Right atrium auricular region (tissue), 2 donors: ENCODE measurements at regions not wholly inside any gene's neighbourhood (a gene's known extent, or its start where the extent isn't known, plus 50 kb on each side); places are given as distances from the start of the nearest gene placed in this dataset.

Source experiments
- DNase-seq: peaks from one replicate; pipeline ENCODE4 v3.0.0-alpha.2; 2019; ENCODE audit warnings: low spot score
- H3K27ac ChIP-seq, 2 donors: fragments of 200-600 bp; sonication (generic); 1 replicate in 1 of 2; 2 replicates in 1 of 2; pipeline ENCODE4 v1.5.1; 2016 to 2019
- H3K27me3 ChIP-seq, 2 donors: fragments of 200-600 bp; sonication (generic); one replicate each; pipeline versions ENCODE4 v1.5.1 to v1.6.0; 2017 to 2019
- H3K36me3 ChIP-seq: fragments of 200-600 bp; sonication (generic); one replicate; pipeline ENCODE4 v1.5.1; 2016
- H3K4me1 ChIP-seq, 2 donors: fragments of 200-600 bp; sonication (generic); one replicate each; pipeline versions ENCODE4 v1.5.1 to v1.6.0; 2017 to 2019
- H3K4me3 ChIP-seq, 2 donors: fragments of 200-600 bp; sonication (generic); 1 replicate in 1 of 2; 2 replicates in 1 of 2; pipeline ENCODE4 v1.5.1; 2017 to 2019; ENCODE audit warnings: mild to moderate bottlenecking in 1 of 2, moderate library complexity in 1 of 2
- H3K9me3 ChIP-seq, 2 donors: fragments of 200-600 bp; sonication (generic); one replicate each; pipeline ENCODE4 v1.5.1; 2019
- TF ChIP-seq, protein P1 (sequence below), 2 donors: fragments of 200-600 bp; sonication (generic); IDR thresholded peaks; one replicate each; pipeline ENCODE4 v1.5.1; 2019; ENCODE audit warnings: antibody characterized with exemption in 2 of 2

DNA sequence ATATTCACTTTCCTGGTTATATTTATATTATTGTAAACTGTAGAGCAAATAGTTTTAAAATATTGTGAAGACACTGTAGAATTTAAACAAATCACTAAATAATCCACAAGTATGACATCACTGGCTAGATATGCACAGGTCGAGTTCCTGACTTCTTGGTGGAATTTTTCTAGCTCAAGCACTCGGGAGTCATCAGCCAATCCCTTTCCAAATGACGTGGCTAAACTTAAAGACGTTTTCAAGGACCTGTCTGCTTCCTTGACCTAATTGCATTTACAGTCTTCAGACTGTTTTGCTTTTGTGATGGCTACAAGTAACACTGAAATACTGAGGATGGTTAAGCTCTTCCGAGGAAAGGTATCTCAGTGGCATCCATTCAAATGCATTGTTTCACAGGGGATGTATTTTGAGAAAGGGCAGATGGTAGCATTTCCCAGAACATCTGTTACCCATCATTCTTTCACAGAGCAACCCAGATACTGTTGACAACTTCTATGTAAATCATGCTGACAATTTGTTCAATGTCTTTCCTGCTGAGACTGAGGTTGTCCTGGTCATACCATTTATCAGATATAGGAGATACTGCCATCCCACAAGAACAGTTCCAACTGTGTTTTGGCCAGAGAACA lies 262.8 kb downstream of the CDH10 start:
- TF ChIP-seq, protein P1, sequence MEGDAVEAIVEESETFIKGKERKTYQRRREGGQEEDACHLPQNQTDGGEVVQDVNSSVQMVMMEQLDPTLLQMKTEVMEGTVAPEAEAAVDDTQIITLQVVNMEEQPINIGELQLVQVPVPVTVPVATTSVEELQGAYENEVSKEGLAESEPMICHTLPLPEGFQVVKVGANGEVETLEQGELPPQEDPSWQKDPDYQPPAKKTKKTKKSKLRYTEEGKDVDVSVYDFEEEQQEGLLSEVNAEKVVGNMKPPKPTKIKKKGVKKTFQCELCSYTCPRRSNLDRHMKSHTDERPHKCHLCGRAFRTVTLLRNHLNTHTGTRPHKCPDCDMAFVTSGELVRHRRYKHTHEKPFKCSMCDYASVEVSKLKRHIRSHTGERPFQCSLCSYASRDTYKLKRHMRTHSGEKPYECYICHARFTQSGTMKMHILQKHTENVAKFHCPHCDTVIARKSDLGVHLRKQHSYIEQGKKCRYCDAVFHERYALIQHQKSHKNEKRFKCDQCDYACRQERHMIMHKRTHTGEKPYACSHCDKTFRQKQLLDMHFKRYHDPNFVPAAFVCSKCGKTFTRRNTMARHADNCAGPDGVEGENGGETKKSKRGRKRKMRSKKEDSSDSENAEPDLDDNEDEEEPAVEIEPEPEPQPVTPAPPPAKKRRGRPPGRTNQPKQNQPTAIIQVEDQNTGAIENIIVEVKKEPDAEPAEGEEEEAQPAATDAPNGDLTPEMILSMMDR (IDR thresholded peaks at IDR 0.05) = no peak
- Histone ChIP-seq H3K27me3 (no peaks in the 10 kb centered on the region), H3K4me1 (no peaks in the 10 kb centered on the region), H3K9me3 (peaks cover 0 to 3% of the 10 kb centered on the region in 2 donors), H3K27ac (no peak overlapping the region), H3K36me3 (no peaks in the 10 kb centered on the region), H3K4me3 (no peak overlapping the region)
- DNase-seq = no peak

DNA sequence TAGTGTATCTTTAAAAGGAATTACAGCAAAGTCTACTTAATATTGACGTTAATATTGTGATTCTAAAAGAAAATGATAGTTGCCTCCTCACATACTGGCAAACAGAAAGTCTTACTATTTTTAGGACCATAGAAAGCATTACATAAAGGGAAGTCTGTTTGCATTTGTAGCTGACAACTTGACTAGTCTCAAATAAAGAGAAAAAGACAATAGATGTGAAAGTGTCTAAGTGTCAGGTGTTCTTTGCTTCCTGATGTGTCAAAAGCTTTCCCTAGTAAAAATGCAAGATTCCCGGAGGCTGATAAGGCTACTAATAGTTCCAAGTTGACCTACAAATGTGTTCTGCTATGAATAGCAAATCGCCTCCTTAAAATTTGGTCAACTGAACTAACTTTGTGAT lies 259.7 kb downstream of the CDH10 start:
- Histone ChIP-seq H3K36me3 (no peaks in the 10 kb centered on the region), H3K27me3 (no peaks in the 10 kb centered on the region), H3K27ac (no peak overlapping the region), H3K9me3 (peaks cover 0 to 15% of the 10 kb centered on the region in 2 donors), H3K4me3 (no peak overlapping the region), H3K4me1 (no peaks in the 10 kb centered on the region)
- DNase-seq = no peak
- TF ChIP-seq, protein P1 (IDR thresholded peaks at IDR 0.05) = no peak

DNA sequence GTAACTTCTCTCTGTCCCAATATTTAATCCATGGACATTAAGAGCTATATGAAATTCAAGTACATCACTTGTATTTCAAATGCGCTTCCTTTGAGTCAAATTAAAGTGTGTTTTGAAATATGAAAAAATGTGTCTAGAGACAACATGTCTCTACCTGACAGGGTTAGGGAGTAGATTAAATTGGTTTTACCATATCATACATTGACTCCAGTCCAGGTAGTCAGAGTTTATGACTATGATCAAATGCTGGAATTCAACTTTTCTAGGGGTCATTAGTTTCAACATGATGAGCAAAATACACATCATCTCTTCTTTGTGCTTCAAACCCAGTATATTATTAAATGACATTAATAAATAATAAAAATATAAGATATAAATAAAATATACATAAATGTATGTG lies 259.2 kb downstream of the CDH10 start:
- TF ChIP-seq, protein P1 (IDR thresholded peaks at IDR 0.05) = no peak
- no peak overlapping the region for H3K4me3 ChIP-seq

DNA sequence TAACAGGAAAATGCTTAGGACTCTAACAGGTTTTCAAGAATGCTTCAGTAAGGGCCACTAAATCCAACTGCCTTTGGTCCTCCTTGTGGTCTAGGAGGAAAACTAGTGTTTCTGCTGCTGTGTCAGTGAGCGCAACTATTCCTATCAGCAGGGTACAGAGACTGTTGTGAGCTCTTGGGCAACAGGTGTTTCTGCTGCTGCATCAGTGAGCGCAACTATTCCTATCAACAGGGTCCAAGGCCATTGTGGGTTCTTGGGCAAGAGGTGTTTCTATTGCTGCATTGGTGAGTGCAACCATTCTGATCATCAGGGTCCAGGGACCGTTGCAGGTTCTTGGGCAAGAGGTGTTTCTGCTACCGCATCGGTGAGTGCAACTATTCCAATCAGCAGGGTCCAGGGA lies 256.3 kb downstream of the CDH10 start:
- no peaks in the 10 kb centered on the region for H3K4me1 ChIP-seq
- H3K9me3 ChIP-seq = peaks cover 0 to 15% of the 10 kb centered on the region in 2 donors
- no peaks in the 10 kb centered on the region for H3K27me3 ChIP-seq
- TF ChIP-seq, protein P1 (IDR thresholded peaks at IDR 0.05) = no peak
- H3K27ac ChIP-seq = no peak overlapping the region
- no peaks in the 10 kb centered on the region for H3K36me3 ChIP-seq
- H3K4me3 ChIP-seq = no peak overlapping the region
- DNase-seq = no peak

More for the DNA sequence above, 259.2 kb downstream of the CDH10 start:
- H3K9me3 ChIP-seq = peaks cover 0 to 15% of the 10 kb centered on the region in 2 donors
- no peaks in the 10 kb centered on the region for H3K36me3 ChIP-seq
- H3K27ac ChIP-seq = no peak overlapping the region
- DNase-seq = no peak
- no peaks in the 10 kb centered on the region for H3K4me1 ChIP-seq
- no peaks in the 10 kb centered on the region for H3K27me3 ChIP-seq

DNA sequence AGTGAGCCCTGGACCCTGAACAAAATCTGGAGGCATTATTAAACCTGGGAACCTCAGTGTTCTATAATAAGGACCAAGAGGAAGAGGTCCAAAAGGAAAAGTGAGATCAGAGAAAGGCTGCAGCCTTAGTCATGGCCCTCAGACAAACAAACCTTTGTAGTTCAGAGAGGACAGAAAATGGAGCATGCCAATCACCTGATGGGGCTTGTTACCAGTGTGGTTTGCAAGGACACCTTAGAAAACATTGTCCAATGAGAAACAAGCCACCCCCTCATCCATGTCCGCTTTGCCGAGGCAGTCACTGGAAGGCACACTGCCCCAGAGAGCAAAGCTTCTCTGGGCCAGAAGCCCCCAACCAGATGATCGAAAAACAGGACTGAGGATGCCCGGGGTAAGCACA lies 254.8 kb downstream of the CDH10 start:
- TF ChIP-seq, protein P1 (IDR thresholded peaks at IDR 0.05) = no peak
- H3K27me3 ChIP-seq = no peaks in the 10 kb centered on the region
- H3K27ac ChIP-seq = no peak overlapping the region
- no peak overlapping the region for H3K4me3 ChIP-seq
- H3K9me3 ChIP-seq = peaks cover 0 to 15% of the 10 kb centered on the region in 2 donors
- no peaks in the 10 kb centered on the region for H3K4me1 ChIP-seq
- no peak for DNase-seq
- H3K36me3 ChIP-seq = no peaks in the 10 kb centered on the region

DNA sequence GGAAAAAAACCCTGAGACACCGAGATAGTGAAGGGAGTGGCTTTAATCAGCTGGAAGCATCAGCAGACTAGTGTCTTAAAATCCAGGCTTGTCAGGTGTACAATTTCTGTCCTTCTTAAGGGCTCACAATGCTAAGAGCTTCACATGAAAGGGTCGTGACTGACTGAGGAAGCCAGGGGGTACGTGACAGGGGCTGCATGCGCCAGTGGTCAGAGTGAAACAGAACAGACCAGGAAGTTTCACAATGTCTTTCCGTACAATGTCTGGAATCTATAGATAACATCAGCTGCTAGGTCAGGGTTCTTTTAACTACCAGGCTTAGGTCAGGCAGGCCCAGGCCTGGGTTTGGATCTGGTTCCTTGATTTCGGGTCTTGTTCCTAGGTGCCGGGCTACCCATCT lies 253.0 kb downstream of the CDH10 start:
- DNase-seq = no peak
- TF ChIP-seq, protein P1 (IDR thresholded peaks at IDR 0.05) = no peak
- H3K4me1 ChIP-seq = no peaks in the 10 kb centered on the region
- peaks cover 0 to 13% of the 10 kb centered on the region in 2 donors for H3K9me3 ChIP-seq
- no peaks in the 10 kb centered on the region for H3K36me3 ChIP-seq
- no peaks in the 10 kb centered on the region for H3K27me3 ChIP-seq
- no peak overlapping the region for H3K27ac ChIP-seq
- H3K4me3 ChIP-seq = no peak overlapping the region
